Fibroblast of skin of left biceps (primary cell): ENCODE measurements at regions not wholly inside any gene's neighbourhood (a gene's known extent, or its start where the extent isn't known, plus 50 kb on each side); places are given as distances from the start of the nearest gene placed in this dataset.
"Not testable (repeated sequence)": the region's sequence is repeated elsewhere in the genome, so short reads cannot be mapped to it uniquely, and the experiment has no call there.

Experiments
- DNase-seq, 2 experiments: peaks; one replicate each; pipeline ENCODE4 v3.0.0-alpha.2; 2013; ENCODE audit warnings: low read depth in 2 of 2

DNA sequence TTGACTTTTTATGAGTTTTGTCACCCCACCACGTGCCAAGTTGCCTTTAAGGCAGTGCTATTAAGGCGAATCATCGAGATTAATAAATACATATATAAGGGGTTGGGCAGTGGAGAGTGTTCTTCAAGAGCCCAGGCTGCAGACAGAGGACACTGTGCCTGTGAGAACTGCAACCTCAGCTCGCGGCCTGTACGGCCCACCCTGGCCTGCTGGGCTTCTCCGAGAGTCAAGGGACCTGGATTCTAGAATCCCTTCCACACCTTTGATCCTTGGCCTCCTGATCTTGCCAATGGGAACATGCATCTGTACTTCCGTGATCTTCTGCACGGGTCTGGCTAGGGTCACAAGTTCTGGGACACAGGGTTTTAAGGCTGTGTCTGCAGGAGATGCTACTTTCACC is 54.5 kb downstream of the IRX5 start:
- no peak for DNase-seq

DNA sequence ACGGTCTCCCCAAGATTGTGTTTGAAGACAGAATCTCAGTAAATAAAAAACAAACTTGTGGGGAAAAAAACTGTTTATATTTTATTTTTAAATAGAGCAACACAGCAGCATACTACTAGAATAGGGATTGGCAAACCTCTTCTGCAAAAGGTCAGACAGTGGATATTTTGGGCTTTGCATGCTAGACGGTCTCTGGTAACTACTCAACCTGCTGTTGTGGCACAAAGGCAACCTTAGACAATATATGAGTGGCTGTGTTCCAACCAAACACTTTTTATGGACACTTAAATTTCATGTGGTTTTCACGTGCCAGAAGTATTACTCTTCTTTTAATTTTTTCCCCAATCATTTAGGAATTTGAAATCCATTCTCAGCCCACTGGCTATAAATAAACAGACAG is 55.0 kb downstream of the IRX5 start:
- DNase-seq, result no peak

- DNase-seq, result no peak
Measured at GRCh38 chr16:54986409-54986808, 55.7 kb downstream of the IRX5 start.

GRCh38 chr16:54987081-54987480 is 56.4 kb downstream of the IRX5 start:
- DNase-seq, result no peak

DNA sequence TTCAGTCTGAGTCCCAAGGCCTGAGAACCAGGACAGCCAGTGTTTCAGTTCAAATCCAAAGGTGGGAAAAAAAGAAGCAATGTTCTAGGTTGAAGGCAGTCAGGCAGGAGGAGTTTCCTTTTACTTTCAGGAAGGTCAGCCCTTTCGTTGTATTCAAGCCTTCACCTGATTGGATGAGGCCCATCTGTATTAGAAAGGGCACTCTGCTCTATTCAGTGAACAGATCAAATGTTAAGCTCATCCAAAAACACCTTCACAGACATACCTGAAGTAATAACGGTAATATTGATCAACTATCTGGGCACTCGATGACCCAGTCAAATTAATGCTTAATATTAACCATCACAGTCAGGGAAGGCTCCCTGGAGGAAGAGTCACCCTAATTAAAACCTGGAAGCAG is 60.9 kb downstream of the IRX5 start:
- DNase-seq, result no peak

GRCh38 chr16:54991946-54992345 is 61.3 kb downstream of the IRX5 start:
- not testable (repeated sequence) for DNase-seq

DNA sequence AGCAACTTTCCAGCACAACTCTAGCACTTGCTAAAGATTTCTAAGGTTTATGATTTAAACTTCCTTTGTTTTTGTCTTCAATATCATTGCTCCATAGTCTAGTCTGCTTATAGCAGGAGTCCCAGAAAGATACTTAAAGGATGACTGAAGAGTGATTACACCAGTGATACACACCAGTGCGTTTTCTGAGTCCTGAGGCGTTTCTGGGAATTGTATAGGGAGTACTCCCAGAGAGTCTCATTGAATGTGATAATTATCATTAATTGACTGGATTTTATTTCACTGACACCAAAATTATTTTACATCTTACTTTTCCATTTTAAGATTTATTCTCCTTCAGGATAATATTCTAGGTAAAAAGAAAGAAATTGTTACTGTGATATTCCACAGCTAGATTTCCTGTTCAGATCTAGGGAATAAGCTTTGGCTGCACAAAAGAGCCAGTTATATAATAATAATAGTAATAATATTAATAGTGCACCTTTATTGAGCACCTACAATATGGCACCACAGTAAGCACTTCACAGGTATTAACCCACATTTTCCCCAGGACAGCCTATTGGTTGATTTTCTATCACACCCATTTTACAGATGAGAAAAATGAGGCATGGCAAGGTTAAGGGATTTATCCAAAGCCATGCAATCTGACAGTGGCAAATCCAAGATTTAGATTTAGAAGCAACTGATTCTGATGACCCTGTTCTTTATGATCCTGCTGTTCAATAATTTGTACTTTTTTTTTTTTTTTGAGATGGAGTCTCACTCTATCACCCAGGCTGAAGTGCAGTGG is 62.6 kb downstream of the IRX5 start:
- DNase-seq, result no peak

- DNase-seq, result no peak
Measured at GRCh38 chr16:54996186-54996585, 65.5 kb downstream of the IRX5 start.

DNA sequence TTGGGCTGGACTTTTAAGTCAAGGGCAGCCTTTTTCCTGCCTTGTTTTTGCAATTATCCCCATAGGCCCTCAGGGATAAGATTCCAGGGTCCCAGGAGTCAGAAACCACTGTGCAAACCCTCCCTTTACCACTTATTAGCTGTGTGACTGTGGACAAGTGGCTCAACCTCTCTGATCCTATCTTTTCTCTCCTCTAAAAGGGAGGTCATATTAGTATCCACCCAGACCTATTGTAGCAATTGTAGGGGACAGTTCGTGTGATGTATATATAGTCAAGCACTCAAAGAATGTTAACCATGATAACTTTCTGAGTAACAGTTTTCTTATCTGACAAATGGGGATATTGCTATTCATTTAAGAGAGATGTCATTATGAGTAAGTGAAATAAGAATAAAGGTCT is 68.2 kb downstream of the IRX5 start:
- no peak for DNase-seq

GRCh38 chr16:54999481-54999880 is 68.8 kb downstream of the IRX5 start:
- DNase-seq, result no peak

DNA sequence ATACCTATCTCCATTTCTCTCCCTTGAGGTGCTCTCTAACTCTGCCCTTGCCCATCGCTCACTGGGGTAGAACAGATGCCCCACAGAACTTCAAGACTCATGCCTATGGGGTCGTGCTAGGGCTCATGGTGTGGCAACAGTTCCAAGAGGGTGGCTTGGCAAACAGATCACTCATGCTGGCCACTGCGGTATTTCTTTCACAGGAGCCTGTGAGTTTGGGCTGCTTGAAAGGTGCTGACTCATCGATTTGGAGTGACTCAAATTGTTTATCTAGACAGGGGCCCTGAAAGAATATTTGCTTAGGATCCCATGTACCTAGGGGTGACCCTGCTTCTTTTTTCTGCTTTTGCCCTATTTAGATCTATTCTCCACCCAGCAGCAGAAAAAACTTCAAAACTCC is 69.9 kb downstream of the IRX5 start:
- no peak for DNase-seq

GRCh38 chr16:55001931-55002330 is 71.3 kb downstream of the IRX5 start:
- DNase-seq, result peak; percentile 5 to 15

GRCh38 chr16:55002419-55002818 is 71.8 kb downstream of the IRX5 start:
- DNase-seq, result no peak

- DNase-seq, result no peak
Measured at GRCh38 chr16:55003306-55003705, 72.6 kb downstream of the IRX5 start.

DNA sequence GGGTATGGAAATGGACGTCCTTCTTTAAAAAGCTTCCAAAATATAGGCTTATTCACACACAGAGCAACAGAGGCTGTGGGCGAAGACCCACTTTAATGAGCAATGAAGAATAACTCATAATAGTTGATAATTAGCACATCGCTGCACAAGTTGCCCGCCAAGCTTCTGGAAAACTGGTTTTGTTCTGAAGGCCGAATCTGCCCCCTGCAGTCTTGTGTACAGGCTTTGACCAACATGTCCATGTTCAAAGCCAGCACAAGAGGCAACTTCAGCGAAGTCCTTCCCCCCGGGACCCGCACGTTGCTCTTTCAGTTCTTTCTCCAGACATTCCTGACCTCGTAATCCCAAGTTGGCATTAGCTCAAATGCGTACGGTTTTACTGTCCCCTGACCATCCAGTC is 73.3 kb downstream of the IRX5 start:
- DNase-seq, result no peak

DNA sequence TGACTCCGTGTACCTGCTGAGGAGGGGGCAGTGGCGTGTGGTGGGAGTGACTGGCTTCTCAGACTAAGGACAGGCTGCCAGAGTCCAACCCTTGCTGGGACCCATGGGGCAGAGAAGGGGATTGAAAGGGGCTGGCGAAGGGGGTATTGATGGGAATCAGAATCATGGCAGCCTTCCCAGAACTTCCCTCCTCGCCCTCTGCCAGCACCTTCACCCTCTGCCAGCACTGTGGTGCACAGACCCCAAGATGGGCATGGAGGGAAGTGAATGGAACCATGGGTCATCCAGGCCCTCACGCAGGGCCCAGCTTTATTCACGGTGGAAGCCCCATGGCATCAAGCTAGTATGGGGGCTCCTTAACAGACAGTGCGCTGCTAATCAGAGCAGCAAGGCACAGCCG is 76.8 kb downstream of the IRX5 start:
- DNase-seq, result no peak

DNA sequence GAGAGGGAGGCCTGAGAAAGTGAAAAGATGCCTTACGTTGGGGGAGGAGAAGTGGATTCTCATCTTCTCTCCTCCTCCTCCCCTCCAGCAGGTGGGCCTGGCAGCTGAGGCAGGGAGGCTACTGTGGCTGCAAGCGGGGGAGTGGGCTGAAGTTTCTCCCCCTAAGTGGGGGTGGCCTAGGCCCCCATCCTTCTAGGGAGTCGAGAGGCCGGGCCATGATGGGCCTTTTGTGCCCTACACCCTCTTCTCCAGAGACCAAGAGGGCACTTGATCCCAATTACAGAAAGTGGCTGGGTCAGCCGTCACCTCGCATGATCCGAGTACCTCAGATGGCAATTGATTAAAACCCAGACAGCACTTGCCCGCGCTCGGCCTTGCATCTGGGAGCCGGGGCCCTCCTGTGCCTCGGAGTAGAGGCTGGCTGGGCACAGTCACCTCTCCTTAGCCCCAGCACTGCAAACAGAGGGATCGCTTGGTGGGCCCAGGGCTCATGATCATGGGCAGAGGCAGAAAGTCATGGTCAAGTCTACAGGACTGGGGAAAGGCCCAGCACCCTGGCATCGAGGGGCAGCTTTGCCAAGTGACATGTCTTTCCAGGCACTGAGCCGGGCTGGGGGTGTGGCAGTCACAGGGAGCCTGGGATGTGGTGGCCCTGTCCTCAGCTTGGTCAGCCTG is 78.3 kb downstream of the IRX5 start:
- DNase-seq, result no peak

DNA sequence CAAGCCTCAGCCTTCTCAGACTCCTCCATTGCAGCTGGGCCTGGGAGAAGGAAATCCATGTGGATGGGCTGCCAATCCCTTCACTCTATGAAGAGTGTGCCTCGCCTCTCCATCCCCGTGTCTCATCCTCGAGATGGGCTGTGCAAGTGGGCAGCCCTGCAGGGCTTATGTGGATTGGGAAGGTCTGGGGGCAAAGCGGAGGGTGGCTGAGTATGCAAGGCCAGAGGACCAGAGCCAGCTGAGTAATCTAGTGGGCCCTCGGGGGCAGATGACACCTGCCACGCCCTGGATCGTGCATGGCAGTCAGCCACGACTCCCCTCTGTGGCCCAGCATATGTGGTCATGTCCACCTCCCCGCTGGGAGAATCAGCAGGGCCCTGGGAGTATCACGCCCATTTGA is 78.9 kb downstream of the IRX5 start:
- no peak for DNase-seq

- peak; percentile 53 to 55 for DNase-seq
Measured at GRCh38 chr16:55010492-55011160, 80.0 kb downstream of the IRX5 start.

GRCh38 chr16:55012362-55012761 is 81.7 kb downstream of the IRX5 start:
- DNase-seq, result no peak

DNA sequence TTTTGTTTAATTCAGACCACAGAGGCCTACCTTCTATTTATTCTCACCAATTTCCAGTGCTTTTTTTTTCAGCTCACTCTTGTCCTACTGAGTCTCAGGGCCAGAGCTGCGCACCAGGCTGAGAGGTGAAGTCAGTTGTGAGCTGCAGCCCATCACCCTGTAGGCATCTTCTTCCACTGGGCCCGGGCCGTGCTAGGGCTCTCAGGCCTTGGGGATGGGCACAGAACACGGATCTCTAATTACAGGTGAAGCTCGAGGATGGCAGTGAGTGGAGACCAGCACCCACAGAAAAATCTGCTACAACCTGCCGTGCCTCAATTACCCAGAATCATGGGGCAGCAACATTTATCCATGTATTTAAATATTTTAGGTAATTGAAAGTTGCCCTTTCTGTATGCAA is 82.1 kb downstream of the IRX5 start:
- no peak for DNase-seq

GRCh38 chr16:55014022-55014421 is 83.4 kb downstream of the IRX5 start:
- no peak for DNase-seq
